HG03469 (cell line): ENCODE measurements at regions not wholly inside any gene's neighbourhood (a gene's known extent, or its start where the extent isn't known, plus 50 kb on each side); places are given as distances from the start of the nearest gene placed in this dataset.
"Not testable (repeated sequence)": the region's sequence is repeated elsewhere in the genome, so short reads cannot be mapped to it uniquely, and the experiment has no call there.

ENCODE experiments used
- ATAC-seq: cut with Tn5 transposase; IDR thresholded peaks from one replicate; pipeline ENCODE4 v1.9.1; 2021; ENCODE audit warnings: mild to moderate bottlenecking, moderate library complexity, moderate number of reproducible peaks; ENCODE audit not compliant: unreplicated experiment

DNA sequence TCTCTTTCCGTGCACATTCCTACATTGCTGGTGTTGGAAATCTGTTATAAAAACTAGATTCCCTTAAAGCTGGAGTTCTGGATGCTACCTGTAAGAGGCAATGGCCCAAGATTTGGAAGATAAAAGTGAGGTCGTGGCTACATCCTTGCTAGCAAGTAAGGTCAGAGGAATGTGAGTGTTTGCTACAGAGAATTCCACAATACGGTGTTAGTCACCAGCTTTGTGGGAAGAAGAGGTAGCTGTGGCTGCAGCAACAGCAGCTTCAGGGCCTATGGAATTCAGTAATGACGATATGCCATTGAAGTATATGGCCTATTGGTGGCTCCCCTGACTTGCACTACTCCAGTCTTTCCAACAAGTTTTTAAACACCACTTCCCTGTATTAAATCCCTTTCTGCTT lies 227.7 kb upstream of the TMEM260 start:
- ATAC-seq, result no peak

DNA sequence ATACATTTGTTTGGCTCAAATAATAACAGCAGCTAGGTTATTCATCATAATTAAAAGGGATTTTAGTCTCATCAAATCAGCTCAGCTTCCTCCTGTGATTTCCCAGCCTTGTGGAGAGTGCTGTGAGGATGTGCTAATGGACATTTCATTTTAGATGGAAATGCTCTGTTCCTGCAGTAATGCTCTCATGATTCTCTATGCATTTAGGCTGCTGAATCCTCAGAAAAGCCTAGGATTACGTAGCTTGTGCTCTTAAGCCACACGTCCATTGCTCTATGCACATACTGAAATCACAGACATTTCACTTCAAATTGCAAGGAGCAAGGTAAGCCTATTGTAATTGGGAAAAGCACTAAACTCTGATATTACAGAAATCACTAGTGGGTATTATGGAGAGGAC lies 226.6 kb upstream of the TMEM260 start:
- ATAC-seq, result no peak

DNA sequence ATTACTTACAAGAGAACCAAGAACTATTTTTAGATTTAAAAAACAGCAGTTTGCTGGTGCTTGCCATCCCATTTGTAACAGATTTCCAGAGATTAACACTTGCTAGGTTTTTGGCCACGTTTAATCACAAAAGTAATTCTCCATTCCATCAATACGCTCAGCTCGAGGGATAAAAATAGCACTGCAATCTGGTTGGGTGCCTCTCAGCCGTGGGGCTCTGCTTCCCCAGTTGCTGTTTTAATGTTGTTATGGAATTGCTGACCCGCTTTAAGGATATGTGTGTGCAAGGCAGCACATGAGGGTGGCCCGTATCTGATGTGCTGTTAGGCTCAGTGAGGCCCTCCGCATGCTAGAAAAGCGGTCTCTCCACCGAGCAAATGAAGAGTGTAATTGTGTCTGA lies 222.2 kb upstream of the TMEM260 start:
- no peak for ATAC-seq

DNA sequence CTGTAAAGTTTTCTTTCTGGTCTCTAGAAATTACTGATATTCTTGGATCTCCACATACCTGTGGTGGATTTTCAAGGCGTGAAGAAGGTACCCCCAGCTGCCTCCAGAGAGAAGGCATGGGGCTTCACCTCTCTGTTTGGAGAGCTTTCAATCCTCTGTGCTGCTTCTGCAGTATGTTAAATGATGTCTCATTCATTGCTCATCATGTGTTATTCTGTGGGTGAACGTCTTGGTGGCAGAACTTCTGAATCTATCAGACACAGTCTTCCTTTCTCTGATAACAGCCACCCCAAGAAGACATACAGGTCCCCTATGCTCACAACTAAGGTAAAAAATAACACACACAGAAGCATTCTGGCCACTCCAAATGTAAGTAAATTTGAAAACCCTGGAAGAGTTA lies 221.3 kb upstream of the TMEM260 start:
- no peak for ATAC-seq

DNA sequence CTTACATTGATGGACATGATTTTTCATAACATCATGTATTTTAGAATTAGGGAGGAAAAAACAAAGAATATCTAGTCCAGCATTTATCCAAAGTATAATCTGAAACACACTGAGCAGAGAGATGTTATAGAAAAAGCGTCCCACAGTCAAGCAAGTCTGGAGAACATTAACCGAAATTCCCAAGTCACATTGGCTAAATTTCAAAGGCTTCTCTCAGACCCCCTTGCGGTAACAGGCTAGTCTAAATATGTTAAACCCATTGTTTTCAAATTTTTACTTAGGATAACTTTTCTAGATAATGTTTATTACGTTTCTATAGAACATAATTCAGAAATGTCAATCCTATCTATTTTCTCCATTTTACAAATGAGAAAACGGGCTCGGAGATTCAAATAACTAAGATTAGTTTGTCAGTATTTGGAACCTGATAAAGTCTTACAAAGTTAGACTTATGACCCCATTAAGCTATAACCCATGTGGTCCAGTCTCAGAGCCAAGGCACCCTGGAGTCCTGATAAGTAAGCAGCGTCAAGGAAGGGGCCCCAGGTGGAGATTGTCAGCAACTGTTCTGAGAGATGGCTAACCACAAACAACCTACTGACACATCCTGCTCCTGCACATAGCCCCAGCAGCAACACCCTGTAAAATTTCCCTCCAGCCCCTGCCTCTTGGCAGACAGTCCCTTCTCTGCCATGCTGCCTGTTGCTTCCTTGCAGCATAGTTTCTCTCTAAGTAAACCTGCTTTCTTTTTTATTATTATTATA lies 220.6 kb upstream of the TMEM260 start:
- ATAC-seq, result no peak

DNA sequence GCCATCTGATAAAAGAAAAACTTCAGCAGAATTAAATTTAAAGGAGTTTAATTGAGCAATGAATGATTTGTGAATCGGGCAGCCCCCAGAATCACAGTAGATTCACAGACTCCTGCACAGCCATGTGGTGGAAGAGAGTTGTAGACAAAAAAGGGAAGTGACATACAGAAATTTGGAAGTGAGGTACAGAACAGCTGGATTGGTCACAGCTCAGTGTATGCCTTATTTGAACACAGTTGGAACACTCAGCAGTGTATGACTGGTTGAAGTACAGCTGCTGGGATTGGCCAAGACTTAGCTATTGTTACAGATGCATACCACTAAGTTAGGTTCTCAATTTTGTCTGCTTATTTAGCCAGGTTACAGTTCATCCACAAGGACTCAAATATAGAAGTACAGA lies 213.9 kb upstream of the TMEM260 start:
- ATAC-seq, result not testable (repeated sequence)

DNA sequence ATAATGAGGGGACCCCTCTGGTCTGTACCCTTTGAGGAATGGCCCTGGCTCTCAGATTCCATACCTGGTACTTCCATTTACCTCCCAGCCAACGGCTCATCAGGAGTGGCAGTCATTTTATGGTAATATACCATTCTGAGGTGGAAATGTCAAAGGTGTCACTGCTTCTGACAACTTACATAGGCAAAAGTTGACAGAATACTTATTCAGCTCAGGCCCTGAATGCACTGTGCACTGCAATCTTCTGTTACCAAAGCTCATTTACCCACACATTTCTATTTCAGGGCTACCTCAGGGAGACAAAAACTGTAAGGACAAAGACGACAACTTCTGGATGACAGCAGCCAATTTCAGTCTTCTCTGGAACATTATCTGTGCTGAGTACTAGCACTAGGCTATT lies 212.2 kb upstream of the TMEM260 start:
- no peak for ATAC-seq

DNA sequence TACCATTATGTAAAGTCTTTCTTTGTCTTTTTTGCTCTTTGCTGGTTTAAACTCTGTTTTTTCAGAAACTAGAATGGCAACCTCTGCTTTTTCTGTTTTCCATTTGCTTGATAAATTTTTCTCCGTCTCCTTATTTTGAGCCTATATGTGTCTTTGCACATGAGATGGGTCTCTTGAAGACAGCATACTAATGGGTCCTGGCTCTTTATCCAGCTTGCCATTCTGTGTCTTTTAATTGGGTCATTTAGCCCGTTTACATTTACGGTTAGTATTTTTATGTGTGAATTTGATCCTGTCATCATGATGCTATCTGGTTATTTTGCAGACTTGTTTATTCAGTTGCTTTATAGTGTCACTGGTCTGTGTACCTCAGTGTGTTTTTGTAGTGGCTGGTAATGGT lies 207.9 kb upstream of the TMEM260 start:
- no peak for ATAC-seq

DNA sequence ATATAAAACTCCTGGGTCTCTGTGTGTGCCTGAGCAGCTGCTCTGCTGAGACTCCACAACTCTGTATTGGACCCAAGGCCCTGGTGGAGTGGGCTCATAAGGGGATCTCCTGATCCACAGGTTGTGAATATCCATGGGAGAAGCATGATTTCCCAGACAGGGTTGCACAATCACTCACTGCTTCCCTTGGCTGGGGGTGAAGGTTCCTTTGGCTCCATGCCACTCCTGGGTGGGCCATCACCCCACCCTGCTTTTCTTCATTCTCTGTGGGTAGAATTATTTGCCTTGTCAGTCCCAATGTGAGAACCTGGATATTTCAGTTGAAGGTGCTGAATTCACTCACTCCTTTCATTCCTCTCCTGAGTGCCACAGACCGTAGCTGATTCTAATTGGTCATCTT lies 205.2 kb upstream of the TMEM260 start:
- no peak for ATAC-seq

DNA sequence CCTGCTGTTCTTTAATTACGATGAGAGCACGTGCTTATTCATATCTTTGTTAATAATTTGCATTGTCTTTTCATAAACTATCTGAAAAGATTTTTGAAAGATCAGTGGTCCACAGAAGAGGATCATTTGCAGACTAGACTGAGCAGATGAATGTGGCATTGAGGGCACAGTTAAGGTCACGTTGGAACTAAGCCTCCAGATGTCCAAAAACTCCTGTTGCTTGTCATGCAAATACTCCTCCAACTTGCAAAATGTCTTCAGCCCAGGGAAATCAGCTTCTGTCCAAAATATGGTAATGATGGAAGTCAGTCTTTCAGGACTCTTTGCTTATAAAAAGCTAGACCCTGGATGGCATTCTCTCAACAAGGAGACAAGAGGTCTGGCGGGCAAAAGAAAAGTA lies 201.6 kb upstream of the TMEM260 start:
- ATAC-seq, result no peak

DNA sequence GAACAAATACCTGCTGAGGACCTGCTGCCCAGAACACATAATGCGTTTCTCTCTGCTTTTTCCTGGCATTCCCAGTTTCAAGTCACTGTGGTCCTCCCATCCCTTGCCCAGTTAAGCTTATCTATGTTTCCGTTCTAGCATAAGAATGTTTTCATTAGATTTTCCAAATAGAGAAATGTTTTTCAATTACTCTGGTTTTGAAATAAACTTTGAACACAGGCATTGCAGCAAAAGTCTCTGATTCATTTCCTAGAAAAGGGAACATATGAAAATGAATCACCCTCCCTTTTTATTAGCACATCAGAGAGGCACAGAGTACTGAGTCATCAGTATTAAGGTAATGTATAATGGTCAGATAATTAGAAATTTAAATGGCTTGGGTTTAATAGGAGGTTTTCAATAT lies 201.1 kb upstream of the TMEM260 start:
- no peak for ATAC-seq

DNA sequence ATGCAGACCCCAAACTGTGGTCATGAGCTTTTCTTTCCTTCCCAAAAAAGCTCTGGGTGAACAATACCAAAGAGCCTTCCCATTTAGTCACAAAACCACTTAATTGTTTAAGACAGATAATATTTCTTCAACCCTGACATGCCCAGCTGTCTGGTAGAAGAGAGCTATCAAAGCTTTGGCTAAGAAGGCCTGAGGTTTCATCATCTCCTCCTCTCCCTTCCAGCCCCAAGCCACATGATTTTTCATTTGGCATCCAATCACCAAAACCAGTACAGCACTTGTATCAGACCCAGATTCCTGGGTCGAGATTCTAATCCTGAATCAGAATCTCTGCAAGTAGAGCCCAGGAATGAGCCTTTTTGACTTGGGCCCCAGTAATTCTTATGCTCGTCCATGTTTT lies 199.6 kb upstream of the TMEM260 start:
- ATAC-seq, result no peak

DNA sequence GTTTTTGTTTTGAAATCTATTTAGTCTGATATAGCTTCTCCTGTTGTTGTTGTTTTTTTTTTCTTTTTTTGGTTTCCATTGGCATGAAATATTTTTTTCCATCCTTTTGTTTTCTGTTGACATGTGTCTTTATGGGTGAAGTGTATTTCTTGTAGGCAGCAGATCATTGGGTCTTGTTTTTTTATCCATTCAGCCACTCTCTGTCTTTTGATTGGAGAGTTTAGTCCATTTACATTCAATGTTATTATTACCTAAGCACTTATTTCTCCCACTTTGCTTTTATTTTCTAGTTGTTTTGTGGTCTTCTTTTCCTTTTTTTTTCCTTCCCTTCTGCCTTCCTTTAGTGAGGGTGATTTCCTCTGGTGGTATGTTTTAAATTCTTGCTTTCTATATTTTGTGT lies 193.6 kb upstream of the TMEM260 start:
- no peak for ATAC-seq

DNA sequence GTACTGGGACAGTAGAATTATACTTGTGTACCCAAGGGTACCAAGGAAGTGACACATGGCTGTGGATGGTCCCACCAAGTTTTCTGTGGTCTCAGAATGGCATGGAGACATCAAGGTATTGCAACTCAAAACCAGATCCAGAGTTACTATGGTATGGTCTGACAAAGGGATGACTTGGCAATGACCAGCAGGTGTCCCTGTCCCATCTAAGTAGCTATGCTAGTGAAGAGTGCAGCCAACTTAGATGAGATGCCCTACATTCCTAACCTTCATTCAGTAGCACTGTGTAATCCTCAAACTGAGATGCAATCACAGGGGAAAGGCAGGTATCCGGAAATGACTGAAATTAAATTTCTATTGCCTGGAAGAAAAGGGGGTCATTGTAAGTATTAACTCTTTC lies 188.7 kb upstream of the TMEM260 start:
- no peak for ATAC-seq

DNA sequence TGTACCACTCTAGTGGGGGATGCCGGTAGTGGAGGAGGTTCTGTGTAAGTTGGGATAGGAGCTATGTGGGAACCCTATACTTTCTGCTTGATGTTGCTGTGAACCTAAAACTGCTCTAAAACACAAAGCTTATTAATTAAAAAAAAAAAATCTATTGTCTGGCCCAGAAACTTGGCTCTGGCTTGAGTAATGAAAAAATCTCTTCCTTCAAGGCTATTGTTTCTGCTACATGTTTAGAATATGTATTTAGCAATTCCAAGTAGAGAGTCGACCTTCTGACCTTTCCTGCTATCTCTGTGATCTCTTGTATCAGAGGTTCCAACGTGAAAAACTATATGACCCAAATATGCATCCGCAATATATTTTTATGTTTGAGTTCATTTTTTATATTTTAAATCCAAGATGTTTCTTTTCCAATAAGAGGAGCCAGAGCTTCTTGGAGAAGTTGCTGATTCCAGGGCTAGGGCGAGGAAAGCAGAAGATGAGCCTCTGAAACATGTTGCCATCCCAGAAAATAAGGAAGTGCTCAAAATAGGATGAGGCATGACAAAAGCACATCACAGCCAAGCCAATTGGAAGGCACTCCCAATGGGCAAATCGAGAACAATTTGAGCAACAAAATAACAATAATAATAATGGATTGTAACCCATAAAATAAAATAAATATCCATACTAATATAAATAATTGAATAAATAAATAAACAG lies 184.6 kb upstream of the TMEM260 start:
- no peak for ATAC-seq

DNA sequence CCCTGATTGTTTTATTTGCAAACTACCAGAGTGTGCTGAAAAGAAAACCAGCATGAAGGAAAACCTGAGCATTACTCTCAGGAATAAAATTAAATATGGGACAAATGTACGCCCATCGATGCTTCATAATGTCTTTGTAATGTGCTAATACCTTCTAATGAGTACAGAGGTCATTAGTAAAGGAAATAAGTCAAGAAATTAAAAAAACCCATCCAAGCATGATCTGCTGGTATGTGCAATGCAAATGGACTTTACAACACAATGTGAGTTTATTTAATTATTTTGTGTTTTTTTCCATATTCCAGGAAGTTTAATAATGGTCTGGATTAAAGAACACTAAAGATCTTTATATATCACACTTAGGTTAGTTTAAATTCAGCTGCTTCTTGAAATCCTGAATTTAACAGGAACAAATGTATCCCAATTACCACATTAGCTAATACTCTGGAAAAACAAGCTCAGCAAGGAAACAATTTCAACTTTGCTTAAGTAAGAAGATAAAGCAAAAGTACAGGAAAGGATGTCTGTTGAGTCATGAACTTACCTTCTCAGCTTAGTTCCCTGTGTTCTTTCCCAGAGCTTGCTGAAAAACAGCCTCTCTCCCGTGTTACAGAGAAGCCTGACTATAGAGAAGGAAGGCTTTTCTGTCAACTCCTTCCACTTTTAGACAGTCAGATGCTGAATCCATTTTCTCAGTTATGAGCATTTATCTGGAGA lies 179.3 kb upstream of the TMEM260 start:
- no peak for ATAC-seq

DNA sequence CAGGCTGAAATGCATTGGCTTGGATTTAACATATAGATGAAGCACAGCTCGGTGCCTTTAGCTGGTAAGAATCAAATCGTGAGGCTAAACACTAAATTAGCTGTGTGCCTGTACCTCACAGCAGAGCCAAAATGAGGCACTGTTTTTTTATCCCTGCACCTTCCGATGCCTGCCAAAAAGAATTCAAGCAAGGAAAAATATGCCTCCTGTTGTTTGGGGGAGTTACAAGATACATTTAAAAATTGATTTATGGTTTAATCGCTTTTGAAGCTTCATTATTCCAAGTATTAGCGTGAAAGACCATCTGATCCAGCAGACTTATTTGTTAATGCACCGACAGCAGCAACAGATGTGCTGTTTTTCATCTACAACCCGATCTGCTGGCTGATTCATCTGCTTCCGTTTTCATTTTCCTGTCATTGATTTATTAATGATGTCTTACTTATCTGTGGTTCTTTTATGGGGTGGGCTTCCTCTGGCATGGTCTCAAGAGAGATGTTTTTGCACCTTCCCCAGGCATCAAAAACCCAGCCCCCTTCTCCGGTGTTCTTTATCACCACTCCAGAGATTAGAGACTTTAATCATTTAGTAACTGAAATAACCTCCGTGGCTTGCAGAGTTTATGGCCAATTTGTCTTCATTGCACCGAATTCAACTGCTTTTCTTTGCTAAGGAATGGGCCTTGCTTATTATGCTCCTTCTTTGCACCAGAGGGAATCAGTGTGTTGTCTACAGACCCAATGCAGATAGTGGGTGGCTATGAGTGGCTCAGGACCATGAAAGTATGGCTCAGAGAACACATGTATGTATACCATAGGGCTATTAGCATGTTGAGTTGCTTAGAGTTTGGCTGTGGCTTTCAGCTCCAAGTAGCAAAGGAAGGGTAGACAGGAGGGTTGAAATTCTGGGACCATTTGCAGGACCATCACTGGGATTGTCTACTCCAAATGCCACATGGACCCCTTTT lies 166.8 kb upstream of the TMEM260 start:
- no peak for ATAC-seq

DNA sequence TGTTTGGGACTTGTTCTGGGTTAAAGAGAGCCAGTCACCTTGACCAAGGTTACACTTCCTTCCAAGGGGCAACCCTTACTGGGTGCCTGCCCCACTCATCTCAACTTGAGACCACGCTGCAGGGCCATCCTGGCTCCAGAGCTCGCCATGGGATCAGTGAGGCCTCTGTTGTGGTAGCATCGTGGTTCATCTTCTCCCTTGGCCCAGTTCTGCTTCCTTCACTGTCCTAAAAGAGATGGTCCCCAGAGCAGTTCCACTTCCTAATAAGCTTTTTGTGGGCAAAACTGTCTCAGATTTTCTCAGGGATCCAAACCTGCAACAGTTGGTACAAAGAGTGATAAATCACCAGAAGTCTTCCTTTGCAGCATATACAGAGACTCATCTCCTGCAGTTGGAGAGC lies 165.9 kb upstream of the TMEM260 start:
- ATAC-seq, result no peak

DNA sequence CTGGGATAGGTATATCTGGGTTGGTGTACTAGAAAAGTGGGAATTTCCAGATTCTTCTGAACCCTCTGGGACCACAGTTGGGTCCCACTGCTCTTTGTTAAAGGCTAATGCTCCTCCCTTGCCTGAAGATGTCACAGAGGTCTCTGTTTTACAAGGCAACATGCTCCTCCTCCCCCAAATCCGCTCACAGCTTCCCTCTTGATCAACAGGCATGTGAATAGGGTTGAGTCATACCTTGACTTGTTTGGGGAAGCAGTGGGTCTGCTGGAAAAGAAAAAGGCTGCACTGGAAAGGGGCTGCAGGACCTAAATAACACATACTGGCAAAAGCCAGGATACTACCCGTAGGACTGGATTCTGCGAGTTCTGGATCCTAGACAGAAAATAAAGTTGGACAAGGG lies 165.4 kb upstream of the TMEM260 start:
- no peak for ATAC-seq

DNA sequence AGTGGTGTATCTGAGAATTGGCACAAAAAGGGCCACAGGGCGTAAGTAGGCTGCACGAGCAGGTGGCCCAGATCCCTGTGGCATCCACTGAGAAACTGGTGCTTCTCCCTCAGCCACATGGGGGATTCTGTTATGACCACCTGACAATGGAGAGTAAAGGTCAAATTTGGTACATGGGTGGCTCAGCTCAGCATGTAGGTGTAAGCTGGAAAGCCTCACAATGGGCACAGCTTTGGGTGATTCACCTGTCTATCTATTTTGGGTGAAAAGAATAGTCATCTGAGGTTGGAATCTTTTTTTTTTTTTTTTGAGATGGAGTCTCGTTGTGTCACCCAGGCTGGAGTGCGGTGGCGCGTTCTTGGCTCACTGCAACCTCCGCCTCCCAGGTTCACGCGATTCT lies 163.4 kb upstream of the TMEM260 start:
- no peak for ATAC-seq

DNA sequence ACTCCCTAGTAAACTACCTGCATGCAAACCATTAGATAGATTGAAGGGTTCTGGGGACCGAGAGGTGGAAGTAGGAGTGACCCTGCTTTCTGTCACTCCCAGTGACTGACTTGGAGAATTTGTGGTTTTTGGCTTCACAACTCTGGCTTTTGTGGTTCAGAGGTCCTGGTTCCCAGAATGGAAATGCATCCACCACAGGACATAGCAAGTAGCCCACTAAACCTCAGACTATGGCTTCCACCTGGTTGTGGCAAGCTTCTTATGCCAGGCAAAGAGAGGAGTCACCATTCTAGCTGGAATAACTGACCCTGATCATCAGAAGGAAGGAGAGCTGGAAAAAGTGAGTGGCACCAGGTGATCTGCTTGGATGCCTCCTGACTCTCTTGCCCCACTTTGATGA lies 162.4 kb upstream of the TMEM260 start:
- ATAC-seq, result no peak
